ENCODE measurements at regions not wholly inside any gene's neighbourhood (a gene's known extent, or its start where the extent isn't known, plus 50 kb on each side); places are given as distances from the start of the nearest gene placed in this dataset.

DNA sequence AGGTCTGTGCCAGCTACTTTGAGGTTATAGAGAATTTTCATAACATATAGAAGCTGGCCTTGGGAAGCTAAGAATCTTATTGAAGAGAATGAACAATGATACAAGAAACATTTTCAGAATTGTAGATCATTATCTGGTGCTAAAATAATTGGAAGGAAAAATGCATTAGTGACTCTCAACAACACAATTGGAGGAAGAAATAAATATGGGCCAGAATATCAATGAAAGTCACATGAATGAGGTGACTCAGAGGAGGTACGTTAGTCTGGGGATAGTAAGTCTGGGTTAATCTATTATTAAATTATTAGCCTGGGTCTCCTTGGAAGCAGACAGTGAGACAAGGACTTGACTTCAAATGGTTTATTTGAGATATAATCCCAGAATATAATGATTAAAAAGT lies 529.3 kb upstream of the SLIT2 start:
- TF ChIP-seq, protein P1, sequence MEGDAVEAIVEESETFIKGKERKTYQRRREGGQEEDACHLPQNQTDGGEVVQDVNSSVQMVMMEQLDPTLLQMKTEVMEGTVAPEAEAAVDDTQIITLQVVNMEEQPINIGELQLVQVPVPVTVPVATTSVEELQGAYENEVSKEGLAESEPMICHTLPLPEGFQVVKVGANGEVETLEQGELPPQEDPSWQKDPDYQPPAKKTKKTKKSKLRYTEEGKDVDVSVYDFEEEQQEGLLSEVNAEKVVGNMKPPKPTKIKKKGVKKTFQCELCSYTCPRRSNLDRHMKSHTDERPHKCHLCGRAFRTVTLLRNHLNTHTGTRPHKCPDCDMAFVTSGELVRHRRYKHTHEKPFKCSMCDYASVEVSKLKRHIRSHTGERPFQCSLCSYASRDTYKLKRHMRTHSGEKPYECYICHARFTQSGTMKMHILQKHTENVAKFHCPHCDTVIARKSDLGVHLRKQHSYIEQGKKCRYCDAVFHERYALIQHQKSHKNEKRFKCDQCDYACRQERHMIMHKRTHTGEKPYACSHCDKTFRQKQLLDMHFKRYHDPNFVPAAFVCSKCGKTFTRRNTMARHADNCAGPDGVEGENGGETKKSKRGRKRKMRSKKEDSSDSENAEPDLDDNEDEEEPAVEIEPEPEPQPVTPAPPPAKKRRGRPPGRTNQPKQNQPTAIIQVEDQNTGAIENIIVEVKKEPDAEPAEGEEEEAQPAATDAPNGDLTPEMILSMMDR (conservative IDR thresholded peaks at IDR 0.05): no peak
- TF ChIP-seq EZH2 (IDR thresholded peaks at IDR 0.05; ENCODE audit: low read depth): no peak

Data from PC-9 (cell line).